ENCODE measurements at regions not wholly inside any gene's neighbourhood (a gene's known extent, or its start where the extent isn't known, plus 50 kb on each side); places are given as distances from the start of the nearest gene placed in this dataset.

DNA sequence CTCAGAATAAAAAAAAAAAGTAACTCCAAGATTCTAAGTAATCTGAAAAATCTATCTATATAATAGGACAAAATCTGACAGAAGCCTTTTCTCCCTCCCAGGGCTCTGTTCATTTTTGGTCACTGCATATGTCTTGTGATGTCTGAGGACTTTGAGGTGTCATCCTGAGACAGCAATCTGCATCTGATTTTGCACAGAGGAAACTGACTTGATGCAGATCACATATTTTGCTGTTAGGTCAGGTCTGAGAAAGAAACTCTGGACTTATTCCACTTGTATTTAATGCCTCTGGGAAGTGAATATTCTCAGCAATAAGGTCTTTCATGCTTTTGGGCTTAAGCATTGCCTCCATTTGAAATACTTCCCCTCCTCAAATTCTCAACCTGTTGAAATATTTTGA lies 295.2 kb upstream of the THBS1 start:
- BruUV-seq (replicated peaks), result no TSS peak
- intact Hi-C loops (cut with micrococcal nuclease; ENCODE audit: unreplicated experiment), result no loop called here

GRCh38 chr15:39286706-39287105 lies 294.2 kb upstream of the THBS1 start:
- no TSS peak for BruUV-seq (replicated peaks)

More for the DNA sequence above, 295.2 kb upstream of the THBS1 start:
- Histone ChIP-seq H3K4me3 (ENCODE audit: low read depth, low read length) (no peak overlapping the region), H3K27me3 (replicated peaks; ENCODE audit: control insufficient read depth, insufficient read depth, low read length) (no peaks in the 10 kb centered on the region), H3K4me1 (no peaks in the 10 kb centered on the region), H3K36me3 (ENCODE audit: control insufficient read depth, insufficient read depth, low read length) (no peaks in the 10 kb centered on the region), H3K9me3 (no peaks in the 10 kb centered on the region)
- no peak overlapping the region for H3K4me3 Mint-ChIP-seq (ENCODE audit: unreplicated experiment)
- CTCF ChIA-PET, result no interaction called here
- H3K27ac Mint-ChIP-seq (ENCODE audit: unreplicated experiment), result no peak overlapping the region
- H3K4me1 Mint-ChIP-seq (ENCODE audit: low read depth, unreplicated experiment), result peaks cover 6% of the 10 kb centered on the region
- H3K36me3 Mint-ChIP-seq (ENCODE audit: insufficient read depth, unreplicated experiment), result no peaks in the 10 kb centered on the region
- no peak for TF ChIP-seq CTCF (IDR thresholded peaks at IDR 0.05; ENCODE audit: insufficient read depth in 1 of 2, low read depth in 1 of 2, low read length in 1 of 2, severe bottlenecking in 1 of 2, unreplicated experiment in 1 of 2)
- no peak for DNase-seq
- no peaks in the 10 kb centered on the region for H3K27me3 Mint-ChIP-seq (ENCODE audit: insufficient read depth, unreplicated experiment)
- H3K9me3 Mint-ChIP-seq (ENCODE audit: unreplicated experiment), result no peaks in the 10 kb centered on the region
- POLR2A ChIA-PET, result no interaction called here

GRCh38 chr15:39287322-39288195 lies 293.3 kb upstream of the THBS1 start:
- Histone ChIP-seq H3K9me3 (no peaks in the 10 kb centered on the region), H3K27me3 (replicated peaks; ENCODE audit: control insufficient read depth, insufficient read depth, low read length) (no peaks in the 10 kb centered on the region), H3K4me1 (no peaks in the 10 kb centered on the region), H3K4me3 (ENCODE audit: low read depth, low read length) (no peak overlapping the region), H3K36me3 (ENCODE audit: control insufficient read depth, insufficient read depth, low read length) (no peaks in the 10 kb centered on the region)
- no TSS peak for BruUV-seq (replicated peaks)
- intact Hi-C loops (cut with micrococcal nuclease; ENCODE audit: unreplicated experiment), result no loop called here
- no peak for TF ChIP-seq CTCF (IDR thresholded peaks at IDR 0.05; ENCODE audit: insufficient read depth in 1 of 2, low read depth in 1 of 2, low read length in 1 of 2, severe bottlenecking in 1 of 2, unreplicated experiment in 1 of 2)
- H3K4me1 Mint-ChIP-seq (ENCODE audit: low read depth, unreplicated experiment), result peaks cover 6% of the 10 kb centered on the region
- no peaks in the 10 kb centered on the region for H3K27me3 Mint-ChIP-seq (ENCODE audit: insufficient read depth, unreplicated experiment)
- DNase-seq, result no peak
- no peak overlapping the region for H3K4me3 Mint-ChIP-seq (ENCODE audit: unreplicated experiment)
- no peak overlapping the region for H3K27ac Mint-ChIP-seq (ENCODE audit: unreplicated experiment)
- peaks cover 12% of the 10 kb centered on the region for H3K9me3 Mint-ChIP-seq (ENCODE audit: unreplicated experiment)
- ChIA-PET CTCF (no interaction called here), POLR2A (no interaction called here)
- no peaks in the 10 kb centered on the region for H3K36me3 Mint-ChIP-seq (ENCODE audit: insufficient read depth, unreplicated experiment)

More at GRCh38 chr15:39286706-39287105, 294.2 kb upstream of the THBS1 start:
- Mint-ChIP-seq H3K9me3 (ENCODE audit: unreplicated experiment) (peaks cover 3% of the 10 kb centered on the region), H3K4me1 (ENCODE audit: low read depth, unreplicated experiment) (peaks cover 6% of the 10 kb centered on the region), H3K36me3 (ENCODE audit: insufficient read depth, unreplicated experiment) (no peaks in the 10 kb centered on the region), H3K4me3 (ENCODE audit: unreplicated experiment) (no peak overlapping the region), H3K27ac (ENCODE audit: unreplicated experiment) (no peak overlapping the region), H3K27me3 (ENCODE audit: insufficient read depth, unreplicated experiment) (no peaks in the 10 kb centered on the region)
- DNase-seq, result no peak
- Histone ChIP-seq H3K36me3 (ENCODE audit: control insufficient read depth, insufficient read depth, low read length) (no peaks in the 10 kb centered on the region), H3K4me3 (ENCODE audit: low read depth, low read length) (no peak overlapping the region), H3K27me3 (replicated peaks; ENCODE audit: control insufficient read depth, insufficient read depth, low read length) (no peaks in the 10 kb centered on the region), H3K9me3 (no peaks in the 10 kb centered on the region), H3K4me1 (no peaks in the 10 kb centered on the region)
- ChIA-PET CTCF (interaction anchor here (0.5 kb wide), 1 partner anchor 294 kb away, joined by 3 read pairs; no protein-coding TSS in a partner anchor), POLR2A (no interaction called here)
- intact Hi-C loops (cut with micrococcal nuclease; ENCODE audit: unreplicated experiment), result no loop called here
- TF ChIP-seq CTCF (IDR thresholded peaks at IDR 0.05; ENCODE audit: insufficient read depth in 1 of 2, low read depth in 1 of 2, low read length in 1 of 2, severe bottlenecking in 1 of 2, unreplicated experiment in 1 of 2), result no peak

All from Caco-2 (cell line).